NOMO-1 (cell line): ENCODE measurements at regions not wholly inside any gene's neighbourhood (a gene's known extent, or its start where the extent isn't known, plus 50 kb on each side); places are given as distances from the start of the nearest gene placed in this dataset.
"Not testable (repeated sequence)": the region's sequence is repeated elsewhere in the genome, so short reads cannot be mapped to it uniquely, and the experiment has no call there.

Experiments
- DNase-seq, 2 experiments: peaks; one replicate each; lab custom pipeline; 2025; ENCODE audit not compliant: unreplicated experiment in 2 of 2; lab: John Stamatoyannopoulos, UW

GRCh38 chr7:113270790-113271189 is 152.4 kb upstream of the SMIM30 start:
- DNase-seq: no peak

GRCh38 chr7:113269592-113269991 is 151.2 kb upstream of the SMIM30 start:
- DNase-seq: not testable (repeated sequence)

GRCh38 chr7:113268757-113269156 is 150.4 kb upstream of the SMIM30 start:
- no peak for DNase-seq

- DNase-seq: no peak
Measured at GRCh38 chr7:113267885-113268284, 149.5 kb upstream of the SMIM30 start.

- DNase-seq: no peak
Measured at GRCh38 chr7:113267271-113267670, 148.9 kb upstream of the SMIM30 start.

- no peak for DNase-seq
Measured at GRCh38 chr7:113263749-113264148, 145.4 kb upstream of the SMIM30 start.

- DNase-seq: not testable (repeated sequence)
Measured at GRCh38 chr7:113263215-113263742, 144.9 kb upstream of the SMIM30 start.

- peak in 1 of 2 experiments; percentile 4 for DNase-seq
Measured at GRCh38 chr7:113256883-113257531, 138.7 kb upstream of the SMIM30 start.

- no peak for DNase-seq
Measured at GRCh38 chr7:113247198-113247597, 128.8 kb upstream of the SMIM30 start.

- DNase-seq: no peak
Measured at GRCh38 chr7:113246738-113247137, 128.4 kb upstream of the SMIM30 start.

- no peak for DNase-seq
Measured at GRCh38 chr7:113232885-113233284, 114.5 kb upstream of the SMIM30 start.

GRCh38 chr7:113230691-113231090 is 112.3 kb upstream of the SMIM30 start:
- DNase-seq: no peak

- DNase-seq: peak; percentile 3
Measured at GRCh38 chr7:113217314-113217713, 99.0 kb upstream of the SMIM30 start.

- no peak for DNase-seq
Measured at GRCh38 chr7:113216038-113216437, 97.7 kb upstream of the SMIM30 start.

- DNase-seq: no peak
Measured at GRCh38 chr7:113209449-113210203, 91.3 kb upstream of the SMIM30 start.

GRCh38 chr7:113207931-113208330 is 89.6 kb upstream of the SMIM30 start:
- DNase-seq: no peak

- DNase-seq: no peak
Measured at GRCh38 chr7:113207441-113207840, 89.1 kb upstream of the SMIM30 start.

- no peak for DNase-seq
Measured at GRCh38 chr7:113204415-113204814, 86.1 kb upstream of the SMIM30 start.

GRCh38 chr7:113202284-113202683 is 83.9 kb upstream of the SMIM30 start:
- no peak for DNase-seq

- DNase-seq: no peak
Measured at GRCh38 chr7:113200281-113200680, 81.9 kb upstream of the SMIM30 start.

GRCh38 chr7:113199841-113200240 is 81.5 kb upstream of the SMIM30 start:
- no peak for DNase-seq

- DNase-seq: no peak
Measured at GRCh38 chr7:113199136-113199535, 80.8 kb upstream of the SMIM30 start.
